IMR-90 (cell line): ENCODE measurements at regions not wholly inside any gene's neighbourhood (a gene's known extent, or its start where the extent isn't known, plus 50 kb on each side); places are given as distances from the start of the nearest gene placed in this dataset.

ENCODE experiments used
- ATAC-seq: fragments of 200-7000 bp; cut with Tn5 transposase; 2 replicates; pipeline ENCODE4 v1.9.1; 2020; ENCODE audit warnings: low read depth, mild to moderate bottlenecking, moderate library complexity
- BruUV-seq: library from RNA; stranded (reverse); fragments of 400-500 nt; replicated peaks from 2 replicates; lab custom pipeline; 2021; lab: Mats Ljungman, UMichigan
- CTCF ChIA-PET: fragments of 300-600 bp; formaldehyde crosslinking; extraction: SDS; loops from one replicate; lab custom pipeline; 2021; ENCODE audit warnings: antibody characterized with exemption; lab: Yijun Ruan, JAX
- POLR2A ChIA-PET: fragments of 300-600 bp; sonication (Branson Sonifier 250); formaldehyde crosslinking; loops from one replicate; lab custom pipeline; 2022; ENCODE audit warnings: antibody characterized with exemption; ENCODE audit not compliant: unreplicated experiment; lab: Charles Lee
- DNase-seq: peaks from one replicate; pipeline ENCODE4 v3.0.0; 2013
- H2AFZ ChIP-seq: replicated peaks from 2 replicates; pipeline ENCODE3; 2013; ENCODE audit warnings: low read length, mild to moderate bottlenecking; ENCODE audit not compliant: poor library complexity
- H2AK5ac ChIP-seq: 2 replicates; pipeline ENCODE4 v1.6.1; 2013; ENCODE audit warnings: low read depth, low read length, inconsistent platforms
- H2AK9ac ChIP-seq: replicated peaks from 2 replicates; pipeline ENCODE3; 2013; ENCODE audit warnings: mild to moderate bottlenecking, low read depth, low read length, moderate library complexity; ENCODE audit not compliant: poor library complexity
- H2BK120ac ChIP-seq: 2 replicates; pipeline ENCODE4 v1.6.1; 2013; ENCODE audit warnings: low read depth, low read length, inconsistent platforms
- H2BK15ac ChIP-seq: 3 replicates; pipeline ENCODE4 v1.6.1; 2013; ENCODE audit warnings: low read depth, low read length, inconsistent platforms
- H2BK20ac ChIP-seq: 2 replicates; pipeline ENCODE4 v1.6.1; 2013; ENCODE audit warnings: low read depth, mild to moderate bottlenecking, inconsistent platforms, low read length, moderate library complexity
- H2BK5ac ChIP-seq: 2 replicates; pipeline ENCODE4 v1.6.1; 2013; ENCODE audit warnings: mild to moderate bottlenecking, low read depth, low read length, inconsistent platforms; ENCODE audit not compliant: poor library complexity, severe bottlenecking
- H3K14ac ChIP-seq: replicated peaks from 2 replicates; pipeline ENCODE4 v1.6.1; 2013; ENCODE audit warnings: low read depth, low read length, inconsistent platforms
- H3K18ac ChIP-seq: 2 replicates; pipeline ENCODE4 v1.6.1; 2013; ENCODE audit warnings: low read depth, low read length, control low read depth
- H3K23ac ChIP-seq: 2 replicates; pipeline ENCODE4 v1.6.1; 2013; ENCODE audit warnings: low read depth, low read length, inconsistent platforms
- H3K27ac ChIP-seq: 2 replicates; pipeline ENCODE4 v1.5.1; 2013; ENCODE audit warnings: mild to moderate bottlenecking, control low read depth, low read length; ENCODE audit not compliant: insufficient read depth
- H3K27me3 ChIP-seq: 2 replicates; pipeline ENCODE4 v1.6.1; 2013; ENCODE audit warnings: low read length; ENCODE audit not compliant: control insufficient read depth, insufficient read depth
- H3K36me3 ChIP-seq: 2 replicates; pipeline ENCODE4 v1.6.1; 2013; ENCODE audit warnings: low read length, mixed read lengths; ENCODE audit not compliant: control insufficient read depth, insufficient read depth
- H3K4ac ChIP-seq: 2 replicates; pipeline ENCODE4 v1.6.1; 2013; ENCODE audit warnings: low read depth, low read length, inconsistent platforms
- H3K4me1 ChIP-seq: 2 replicates; pipeline ENCODE4 v1.6.1; 2013; ENCODE audit warnings: low read length, mixed read lengths; ENCODE audit not compliant: control insufficient read depth, insufficient read depth
- H3K4me2 ChIP-seq: 2 replicates; pipeline ENCODE4 v1.6.1; 2013; ENCODE audit warnings: low read depth, mild to moderate bottlenecking, control low read depth, low read length, moderate library complexity
- H3K4me3 ChIP-seq: 2 replicates; pipeline ENCODE4 v1.5.1; 2013; ENCODE audit warnings: low read depth, mild to moderate bottlenecking, control low read depth, low read length, moderate library complexity; ENCODE audit not compliant: insufficient read depth
- H3K56ac ChIP-seq: 2 replicates; pipeline ENCODE4 v1.6.1; 2013; ENCODE audit warnings: low read length, inconsistent platforms; ENCODE audit not compliant: insufficient read depth; ENCODE audit errors: extremely low read depth
- H3K79me1 ChIP-seq, 2 experiments: 2 replicates each; pipeline ENCODE4 v1.6.1; 2013; ENCODE audit warnings: low read length in 2 of 2, inconsistent platforms in 1 of 2, low read depth in 1 of 2
- H3K9ac ChIP-seq: 2 replicates; pipeline ENCODE4 v1.6.1; 2013; ENCODE audit warnings: low read depth, low read length, control low read depth
- H3K9me1 ChIP-seq: 2 replicates; pipeline ENCODE4 v1.6.1; 2013; ENCODE audit warnings: low read length, inconsistent platforms; ENCODE audit not compliant: insufficient read depth
- H3K9me3 ChIP-seq: 2 replicates; pipeline ENCODE4 v1.6.1; 2013; ENCODE audit warnings: low read length; ENCODE audit not compliant: control insufficient read depth, insufficient read depth
- H4K20me1 ChIP-seq: 2 replicates; pipeline ENCODE4 v1.6.1; 2013; ENCODE audit warnings: low read length, inconsistent platforms; ENCODE audit not compliant: insufficient read depth
- H4K5ac ChIP-seq: 2 replicates; pipeline ENCODE4 v1.6.1; 2013; ENCODE audit warnings: mild to moderate bottlenecking, low read depth, low read length, control low read depth
- H4K8ac ChIP-seq, 2 experiments: 2 replicates each; pipeline ENCODE4 v1.6.1; 2013; ENCODE audit warnings: low read depth in 2 of 2, low read length in 2 of 2, control low read depth in 1 of 2, inconsistent platforms in 1 of 2
- H4K91ac ChIP-seq: 2 replicates; pipeline ENCODE4 v1.6.1; 2013; ENCODE audit warnings: low read depth, low read length, inconsistent platforms; ENCODE audit not compliant: insufficient read depth
- BHLHE40 ChIP-seq: fragments of 150-350 bp; IDR thresholded peaks from 2 replicates; pipeline ENCODE4 v1.6.1; 2016; ENCODE audit warnings: mild to moderate bottlenecking, low read depth, low read length
- CEBPB ChIP-seq: IDR thresholded peaks from 2 replicates; pipeline ENCODE4 v1.6.1; 2012; ENCODE audit warnings: low read depth, low read length, improper control_type of control experiment
- CHD1 ChIP-seq: IDR thresholded peaks from 2 replicates; pipeline ENCODE4 v1.6.1; 2012; ENCODE audit warnings: low read depth, low read length, improper control_type of control experiment
- CTCF ChIP-seq: conservative IDR thresholded peaks from 2 replicates; pipeline ENCODE4 v1.5.1; 2012; ENCODE audit warnings: mild to moderate bottlenecking, low read depth, low read length, improper control_type of control experiment
- FOS ChIP-seq: fragments of 150-350 bp; IDR thresholded peaks from 2 replicates; pipeline ENCODE4 v1.6.1; 2016; ENCODE audit warnings: low read depth, low read length
- MXI1 ChIP-seq: IDR thresholded peaks from 2 replicates; pipeline ENCODE4 v1.6.1; 2012; ENCODE audit warnings: low read depth, mild to moderate bottlenecking, low read length, moderate library complexity, borderline replicate concordance
- NFE2L2 ChIP-seq: fragments of 150-350 bp; IDR thresholded peaks from 2 replicates; pipeline ENCODE4 v1.6.1; 2016; ENCODE audit warnings: low read depth, mild to moderate bottlenecking, low read length
- POLR2A ChIP-seq: IDR thresholded peaks from 2 replicates; pipeline ENCODE4 v1.6.1; 2012; ENCODE audit warnings: mild to moderate bottlenecking, low read depth, low read length
- RAD21 ChIP-seq: IDR thresholded peaks from 2 replicates; pipeline ENCODE4 v1.6.1; 2012; ENCODE audit warnings: low read length, improper control_type of control experiment
- RFX5 ChIP-seq: IDR thresholded peaks from 2 replicates; pipeline ENCODE4 v1.8.0; 2012; ENCODE audit warnings: low read depth, mild to moderate bottlenecking, low read length, moderate library complexity
- USF2 ChIP-seq: fragments of 150-350 bp; IDR thresholded peaks from 2 replicates; pipeline ENCODE4 v1.6.1; 2017; ENCODE audit warnings: mild to moderate bottlenecking, antibody characterized with exemption, low read length, low read depth
- WGBS, 2 experiments: methylation state at CpG; one replicate each; pipeline versions ENCODE4 v1.1.5 to v1.1.7; 2013; ENCODE audit warnings: missing lambda C conversion rate in 2 of 2; ENCODE audit not compliant: insufficient read length in 1 of 2; ENCODE audit errors: extremely low coverage in 2 of 2; 5-methylcytosine and 5-hydroxymethylcytosine counted together
- dilution Hi-C: fragments of 300-500 bp; cut with HindIII; formaldehyde crosslinking; loops from one replicate; pipeline ENCODE4 v1.14.3; 2018; ENCODE audit warnings: low sequenced_read_pairs; ENCODE audit not compliant: unreplicated experiment
- in situ Hi-C: fragments of 300-500 bp; cut with MboI; formaldehyde crosslinking; loops from 3 replicates; pipeline ENCODE4 v1.14.3; 2019; ENCODE audit warnings: low sequenced_read_pairs, inconsistent platforms, mixed read lengths
- intact Hi-C: fragments of 100-400 bp; cut with micrococcal nuclease; formaldehyde crosslinking; loops from 2 replicates; pipeline ENCODE4 v1.10.0; 2022

- H3K27ac ChIP-seq = no peak overlapping the region
- no peak overlapping the region for H3K4me2 ChIP-seq
- BruUV-seq = no TSS peak
- H4K5ac ChIP-seq = no peak overlapping the region
- H2AFZ ChIP-seq = no peak overlapping the region
- H3K56ac ChIP-seq = no peak overlapping the region
- WGBS, 2 experiments = no CpG with 5 or more reads among the region's 1 CpG
- H3K23ac ChIP-seq = no peak overlapping the region
- H3K4me1 ChIP-seq = no peaks in the 10 kb centered on the region
- H3K4ac ChIP-seq = no peak overlapping the region
- intact Hi-C loops = no loop called here
- peaks cover 19% of the 10 kb centered on the region for H3K9me3 ChIP-seq
- no peak overlapping the region for H2AK5ac ChIP-seq
- no peaks in the 10 kb centered on the region for H3K79me1 ChIP-seq
- no peak overlapping the region for H3K4me3 ChIP-seq
- ChIA-PET CTCF (no interaction called here), POLR2A (no interaction called here)
- no peak for ATAC-seq
- TF ChIP-seq NFE2L2 = no peak
- no peak for TF ChIP-seq CTCF
- TF ChIP-seq CEBPB = no peak
- no peak for TF ChIP-seq RFX5
- TF ChIP-seq RAD21 = no peak
- no peak for TF ChIP-seq FOS
- no peak for TF ChIP-seq MXI1
- TF ChIP-seq POLR2A = no peak
- no peak for TF ChIP-seq BHLHE40
- no peak for TF ChIP-seq CHD1
- TF ChIP-seq USF2 = no peak
- H3K36me3 ChIP-seq = no peaks in the 10 kb centered on the region
- H2AK9ac ChIP-seq = no peak overlapping the region
- dilution Hi-C loops = no loop called here
- H3K14ac ChIP-seq = no peak overlapping the region
- H4K20me1 ChIP-seq = no peaks in the 10 kb centered on the region
- in situ Hi-C loops = no loop called here
- H3K9ac ChIP-seq = no peak overlapping the region
- no peak overlapping the region for H2BK20ac ChIP-seq
- H3K9me1 ChIP-seq = no peaks in the 10 kb centered on the region
- H2BK5ac ChIP-seq = no peak overlapping the region
- no peak overlapping the region for H4K8ac ChIP-seq
- no peak overlapping the region for H2BK120ac ChIP-seq
- H4K91ac ChIP-seq = no peak overlapping the region
- H3K27me3 ChIP-seq = no peaks in the 10 kb centered on the region
- H3K18ac ChIP-seq = no peak overlapping the region
- DNase-seq = no peak
- no peak overlapping the region for H2BK15ac ChIP-seq
Measured at GRCh38 chr3:34396288-34396687, 597.9 kb downstream of the PDCD6IP start.
